Neural cell (in vitro differentiated cells): ENCODE measurements at regions not wholly inside any gene's neighbourhood (a gene's known extent, or its start where the extent isn't known, plus 50 kb on each side); places are given as distances from the start of the nearest gene placed in this dataset.
"Not testable (repeated sequence)": the region's sequence is repeated elsewhere in the genome, so short reads cannot be mapped to it uniquely, and the experiment has no call there.

Experiments
- H2AFZ ChIP-seq: fragments of 200-600, 300-800 bp; sonication (generic), shearing (Covaris generic); 2 replicates; pipeline ENCODE4 v1.6.0; 2014; ENCODE audit warnings: low read depth, mild to moderate bottlenecking, antibody characterized with exemption, low read length, moderate library complexity
- H3F3A ChIP-seq: fragments of 200-600 bp; shearing (Covaris generic); 2 replicates; pipeline ENCODE4 v1.6.1; 2016; ENCODE audit warnings: mild to moderate bottlenecking, moderate library complexity, mixed read lengths, antibody characterized with exemption, low read length; ENCODE audit not compliant: insufficient read depth, poor library complexity, severe bottlenecking
- H3K27ac ChIP-seq: fragments of 200-600, 300-800 bp; sonication (generic), shearing (Covaris generic); 2 replicates; pipeline ENCODE4 v1.5.1; 2014; ENCODE audit warnings: mild to moderate bottlenecking, low read length, moderate library complexity
- H3K27me3 ChIP-seq: fragments of 300-800, 200-600 bp; sonication (generic), shearing (Covaris generic); 2 replicates; pipeline ENCODE4 v1.6.0; 2014; ENCODE audit warnings: mild to moderate bottlenecking, low read depth, low read length, moderate library complexity; ENCODE audit not compliant: insufficient read depth
- H3K36me3 ChIP-seq: fragments of 300-800, 200-600 bp; sonication (generic), shearing (Covaris generic); 2 replicates; pipeline ENCODE4 v1.5.1; 2014; ENCODE audit warnings: mild to moderate bottlenecking, antibody characterized with exemption, low read length, moderate library complexity; ENCODE audit not compliant: insufficient read depth
- H3K4me2 ChIP-seq: fragments of 300-800, 200-600 bp; sonication (generic), shearing (Covaris generic); 2 replicates; pipeline ENCODE4 v1.6.0; 2014; ENCODE audit warnings: mild to moderate bottlenecking, low read length
- H3K4me3 ChIP-seq: fragments of 300-800, 200-600 bp; sonication (generic), shearing (Covaris generic); 2 replicates; pipeline ENCODE4 v1.5.1; 2014; ENCODE audit warnings: mild to moderate bottlenecking, low read length, moderate library complexity
- H3K79me2 ChIP-seq: fragments of 200-600 bp; shearing (Covaris generic); replicated peaks from 2 replicates; pipeline ENCODE4 v1.6.0; 2014; ENCODE audit warnings: mild to moderate bottlenecking, low read length, moderate library complexity; ENCODE audit not compliant: insufficient read depth
- H3K9ac ChIP-seq: fragments of 300-800, 200-600 bp; sonication (generic), shearing (Covaris generic); 2 replicates; pipeline ENCODE4 v1.6.1; 2016; ENCODE audit warnings: mild to moderate bottlenecking, low read length, mixed read lengths
- H3K9me2 ChIP-seq: fragments of 200-600 bp; shearing (Covaris generic); 2 replicates; pipeline ENCODE4 v1.6.1; 2016; ENCODE audit warnings: mild to moderate bottlenecking, low read length, mixed read lengths; ENCODE audit not compliant: insufficient read depth
- H3K9me3 ChIP-seq: fragments of 200-600, 300-800 bp; sonication (generic), shearing (Covaris generic); 2 replicates; pipeline ENCODE4 v1.6.1; 2016; ENCODE audit warnings: mild to moderate bottlenecking, mixed run types, low read length, moderate library complexity, mixed read lengths
- H4K20me1 ChIP-seq: fragments of 200-600 bp; shearing (Covaris generic); 2 replicates; pipeline ENCODE4 v1.6.1; 2016; ENCODE audit warnings: mild to moderate bottlenecking, mixed run types; ENCODE audit not compliant: insufficient read depth
- CTCF ChIP-seq: fragments of 450-650 bp; IDR thresholded peaks from 2 replicates; pipeline ENCODE4 v1.5.1; 2014; ENCODE audit warnings: antibody characterized with exemption, mild to moderate bottlenecking, moderate library complexity; ENCODE audit not compliant: poor library complexity, severe bottlenecking
- EP300 ChIP-seq: fragments of 450-650 bp; conservative IDR thresholded peaks from 2 replicates; pipeline ENCODE4 v1.6.1; 2014; ENCODE audit warnings: antibody characterized with exemption, mild to moderate bottlenecking, moderate library complexity; ENCODE audit not compliant: poor library complexity, severe bottlenecking
- EZH2 ChIP-seq: fragments of 200-600, 300-800 bp; shearing (Covaris generic), sonication (generic); IDR thresholded peaks from 2 replicates; pipeline ENCODE4 v1.6.1; 2014; ENCODE audit warnings: antibody characterized with exemption, low read length, borderline replicate concordance, mild to moderate bottlenecking; ENCODE audit not compliant: insufficient read depth, poor library complexity, severe bottlenecking
- MXI1 ChIP-seq: fragments of 450-650 bp; conservative IDR thresholded peaks from 2 replicates; pipeline ENCODE4 v1.6.1; 2014; ENCODE audit warnings: antibody characterized with exemption, mild to moderate bottlenecking; ENCODE audit not compliant: poor library complexity, severe bottlenecking
- POLR2AphosphoS5 ChIP-seq: IDR thresholded peaks from 2 replicates; pipeline ENCODE4 v1.6.1; 2012
- RAD21 ChIP-seq: fragments of 450-650 bp; conservative IDR thresholded peaks from 2 replicates; pipeline ENCODE4 v1.6.1; 2014; ENCODE audit warnings: antibody characterized with exemption, mild to moderate bottlenecking, moderate library complexity
- REST ChIP-seq: IDR thresholded peaks from 2 replicates; pipeline ENCODE4 v1.6.1; 2012; ENCODE audit warnings: borderline replicate concordance
- SMC3 ChIP-seq: fragments of 450-650 bp; conservative IDR thresholded peaks from 2 replicates; pipeline ENCODE4 v1.6.1; 2014; ENCODE audit warnings: antibody characterized with exemption, mild to moderate bottlenecking, moderate library complexity; ENCODE audit not compliant: poor library complexity
- TAF1 ChIP-seq: IDR thresholded peaks from 2 replicates; pipeline ENCODE4 v1.6.1; 2012; ENCODE audit warnings: low read depth

GRCh38 chr10:27355918-27356573, 115.4 kb upstream of the ACBD5 start:
- H3K27me3 ChIP-seq: no peaks in the 10 kb centered on the region
- no peaks in the 10 kb centered on the region for H3F3A ChIP-seq
- no peak overlapping the region for H3K9ac ChIP-seq
- no peaks in the 10 kb centered on the region for H3K36me3 ChIP-seq
- no peak overlapping the region for H3K4me3 ChIP-seq
- no peak overlapping the region for H3K27ac ChIP-seq
- H3K9me3 ChIP-seq: no peaks in the 10 kb centered on the region
- H2AFZ ChIP-seq: no peak overlapping the region
- no peak overlapping the region for H3K4me2 ChIP-seq
- TF ChIP-seq EZH2 (no peak), TAF1 (no peak), POLR2AphosphoS5 (no peak), EP300 (no peak), CTCF (no peak), RAD21 (no peak), MXI1 (no peak), SMC3 (no peak), REST (no peak)
- no peaks in the 10 kb centered on the region for H3K79me2 ChIP-seq
- no peaks in the 10 kb centered on the region for H3K9me2 ChIP-seq
- H4K20me1 ChIP-seq: no peaks in the 10 kb centered on the region

GRCh38 chr10:27354643-27355270, 114.2 kb upstream of the ACBD5 start:
- H2AFZ ChIP-seq, H3K9me2 ChIP-seq, H3K4me3 ChIP-seq, H3F3A ChIP-seq, H3K79me2 ChIP-seq, H3K27me3 ChIP-seq, H3K36me3 ChIP-seq, H3K4me2 ChIP-seq, H4K20me1 ChIP-seq, H3K27ac ChIP-seq, H3K9ac ChIP-seq, H3K9me3 ChIP-seq: not testable (repeated sequence)

GRCh38 chr10:27354100-27354499, 113.5 kb upstream of the ACBD5 start:
- not testable (repeated sequence) for H3K4me3 ChIP-seq, H3F3A ChIP-seq, H3K27me3 ChIP-seq, H3K4me2 ChIP-seq, H3K9ac ChIP-seq, H3K9me2 ChIP-seq, H3K27ac ChIP-seq, H3K79me2 ChIP-seq, H3K9me3 ChIP-seq, H3K36me3 ChIP-seq, H4K20me1 ChIP-seq, H2AFZ ChIP-seq
